ENCODE measurements at regions not wholly inside any gene's neighbourhood (a gene's known extent, or its start where the extent isn't known, plus 50 kb on each side); places are given as distances from the start of the nearest gene placed in this dataset.

DNA sequence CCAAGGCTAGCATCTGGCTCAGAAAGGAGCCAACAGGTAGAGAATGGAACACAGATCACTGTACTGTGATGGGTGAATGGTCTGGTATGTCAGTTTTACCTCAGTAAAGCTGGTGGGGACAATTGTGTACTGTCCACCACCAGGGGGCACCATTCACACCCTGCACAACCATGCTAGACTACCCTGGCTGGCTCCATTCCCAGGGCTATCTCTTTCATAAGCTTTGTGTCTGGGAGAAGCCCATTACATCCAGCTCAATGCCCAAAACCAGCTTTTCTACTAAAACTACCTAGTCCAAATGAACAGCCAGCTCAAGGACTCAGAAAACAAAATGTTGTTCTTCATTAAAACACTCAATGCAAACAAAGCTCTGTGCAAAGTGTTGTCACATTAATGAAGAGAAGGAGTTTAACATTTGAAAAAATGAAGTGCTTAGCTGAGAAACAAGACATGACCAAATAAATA, 62.0 kb upstream of the RASAL2 start (continued):
- TF ChIP-seq EGR1 (IDR thresholded peaks at IDR 0.05; ENCODE audit: low read depth in 2 of 2) = no peak

DNA sequence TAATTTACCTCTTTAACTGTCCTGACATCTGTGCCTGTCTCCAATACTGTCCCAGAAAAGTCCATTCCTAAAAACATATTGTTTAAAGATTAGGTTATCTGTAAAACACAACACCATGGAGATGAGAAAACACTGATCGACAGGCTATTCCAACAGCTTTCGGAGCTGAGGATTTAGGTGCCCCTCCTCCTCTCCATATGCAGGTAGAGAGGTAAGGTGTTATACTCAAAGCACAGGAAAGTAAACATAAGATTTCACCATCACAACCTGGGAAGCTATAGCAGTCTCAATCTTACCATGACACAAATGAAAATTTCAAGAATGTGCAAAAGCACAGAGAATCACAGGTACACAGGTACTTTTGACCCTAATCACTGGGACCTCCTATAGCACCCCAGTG, 60.9 kb upstream of the RASAL2 start:
- TF ChIP-seq FOXA1 (IDR thresholded peaks at IDR 0.05) (no peak), FOXA2 (IDR thresholded peaks at IDR 0.05) (peak; percentile 13)
- Histone ChIP-seq H3K27ac (ENCODE audit: low read depth in 1 of 2, low read length in 2 of 2) (peak overlapping the region; percentile 21 to 43), H3K9ac (ENCODE audit: low read depth in 1 of 2, low read length in 2 of 2) (peak overlapping the region in 1 of 2 donors; percentile 5), H3K4me1 (ENCODE audit: control insufficient read depth in 4 of 4, insufficient read depth in 4 of 4, low read length in 3 of 4) (peaks cover 21 to 72% (median 54%) of the 10 kb centered on the region in 4 donors), H3K27me3 (ENCODE audit: control insufficient read depth in 4 of 4, insufficient read depth in 4 of 4, low read length in 3 of 4) (no peaks in the 10 kb centered on the region), H3K4me3 (ENCODE audit: low read depth in 1 of 3, low read length in 3 of 3) (no peak overlapping the region), H3K9me3 (ENCODE audit: control insufficient read depth in 4 of 4, low read length in 3 of 4) (no peaks in the 10 kb centered on the region), H3K36me3 (ENCODE audit: control insufficient read depth in 4 of 4, insufficient read depth in 3 of 4, low read depth in 1 of 4, low read length in 3 of 4) (peaks cover 0 to 2% (median 0%) of the 10 kb centered on the region in 4 donors)
- DNase-seq (ENCODE audit: low spot score) = no peak
- WGBS = 69% methylated on average over 2 of the region's 2 CpGs

DNA sequence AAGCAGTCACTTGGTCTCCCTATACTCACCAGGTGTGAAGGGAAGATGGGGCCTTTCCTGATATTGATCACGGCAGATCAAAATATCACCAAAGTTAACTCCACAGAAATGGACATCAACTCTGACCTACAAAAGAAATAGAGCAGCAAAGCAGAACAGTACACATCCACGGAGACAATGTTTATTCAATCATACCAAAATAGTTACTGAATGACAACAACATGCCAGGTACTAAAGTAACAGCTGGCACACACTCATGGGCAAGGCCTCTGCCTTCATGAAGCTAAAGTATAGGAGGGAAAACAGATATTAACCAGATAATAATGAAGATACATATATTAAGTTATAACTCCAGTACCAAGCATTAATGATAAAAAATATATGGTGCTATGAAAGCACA, 59.2 kb upstream of the RASAL2 start:
- H3K9me3 ChIP-seq (ENCODE audit: control insufficient read depth in 4 of 4, low read length in 3 of 4) = no peaks in the 10 kb centered on the region
- no peaks in the 10 kb centered on the region for H3K36me3 ChIP-seq (ENCODE audit: control insufficient read depth in 4 of 4, insufficient read depth in 3 of 4, low read depth in 1 of 4, low read length in 3 of 4)
- H3K4me1 ChIP-seq (ENCODE audit: control insufficient read depth in 4 of 4, insufficient read depth in 4 of 4, low read length in 3 of 4) = peaks cover 21 to 71% (median 51%) of the 10 kb centered on the region in 4 donors
- TF ChIP-seq FOXA2 (IDR thresholded peaks at IDR 0.05) (peak; percentile 86), FOXA1 (IDR thresholded peaks at IDR 0.05) (peak; percentile 82), HNF4A (conservative IDR thresholded peaks at IDR 0.05) (peak in 1 of 2 donors; percentile 56), JUND (IDR thresholded peaks at IDR 0.05) (peak in 1 of 2 donors; percentile 42), YY1 (IDR thresholded peaks at IDR 0.05) (peak; percentile 48), GABPA (IDR thresholded peaks at IDR 0.05 in 1 of 2, conservative IDR thresholded peaks at IDR 0.05 in 1 of 2) (no peak), RXRA (IDR thresholded peaks at IDR 0.05) (peak; percentile 73 to 74), SP1 (IDR thresholded peaks at IDR 0.05) (peak; percentile 87)
- TF ChIP-seq, protein P1, sequence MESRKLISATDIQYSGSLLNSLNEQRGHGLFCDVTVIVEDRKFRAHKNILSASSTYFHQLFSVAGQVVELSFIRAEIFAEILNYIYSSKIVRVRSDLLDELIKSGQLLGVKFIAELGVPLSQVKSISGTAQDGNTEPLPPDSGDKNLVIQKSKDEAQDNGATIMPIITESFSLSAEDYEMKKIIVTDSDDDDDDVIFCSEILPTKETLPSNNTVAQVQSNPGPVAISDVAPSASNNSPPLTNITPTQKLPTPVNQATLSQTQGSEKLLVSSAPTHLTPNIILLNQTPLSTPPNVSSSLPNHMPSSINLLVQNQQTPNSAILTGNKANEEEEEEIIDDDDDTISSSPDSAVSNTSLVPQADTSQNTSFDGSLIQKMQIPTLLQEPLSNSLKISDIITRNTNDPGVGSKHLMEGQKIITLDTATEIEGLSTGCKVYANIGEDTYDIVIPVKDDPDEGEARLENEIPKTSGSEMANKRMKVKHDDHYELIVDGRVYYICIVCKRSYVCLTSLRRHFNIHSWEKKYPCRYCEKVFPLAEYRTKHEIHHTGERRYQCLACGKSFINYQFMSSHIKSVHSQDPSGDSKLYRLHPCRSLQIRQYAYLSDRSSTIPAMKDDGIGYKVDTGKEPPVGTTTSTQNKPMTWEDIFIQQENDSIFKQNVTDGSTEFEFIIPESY (IDR thresholded peaks at IDR 0.05) = no peak
- TF ChIP-seq, protein P2, sequence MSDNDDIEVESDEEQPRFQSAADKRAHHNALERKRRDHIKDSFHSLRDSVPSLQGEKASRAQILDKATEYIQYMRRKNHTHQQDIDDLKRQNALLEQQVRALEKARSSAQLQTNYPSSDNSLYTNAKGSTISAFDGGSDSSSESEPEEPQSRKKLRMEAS (IDR thresholded peaks at IDR 0.05) = peak; percentile 63
- TF ChIP-seq, protein P3, sequence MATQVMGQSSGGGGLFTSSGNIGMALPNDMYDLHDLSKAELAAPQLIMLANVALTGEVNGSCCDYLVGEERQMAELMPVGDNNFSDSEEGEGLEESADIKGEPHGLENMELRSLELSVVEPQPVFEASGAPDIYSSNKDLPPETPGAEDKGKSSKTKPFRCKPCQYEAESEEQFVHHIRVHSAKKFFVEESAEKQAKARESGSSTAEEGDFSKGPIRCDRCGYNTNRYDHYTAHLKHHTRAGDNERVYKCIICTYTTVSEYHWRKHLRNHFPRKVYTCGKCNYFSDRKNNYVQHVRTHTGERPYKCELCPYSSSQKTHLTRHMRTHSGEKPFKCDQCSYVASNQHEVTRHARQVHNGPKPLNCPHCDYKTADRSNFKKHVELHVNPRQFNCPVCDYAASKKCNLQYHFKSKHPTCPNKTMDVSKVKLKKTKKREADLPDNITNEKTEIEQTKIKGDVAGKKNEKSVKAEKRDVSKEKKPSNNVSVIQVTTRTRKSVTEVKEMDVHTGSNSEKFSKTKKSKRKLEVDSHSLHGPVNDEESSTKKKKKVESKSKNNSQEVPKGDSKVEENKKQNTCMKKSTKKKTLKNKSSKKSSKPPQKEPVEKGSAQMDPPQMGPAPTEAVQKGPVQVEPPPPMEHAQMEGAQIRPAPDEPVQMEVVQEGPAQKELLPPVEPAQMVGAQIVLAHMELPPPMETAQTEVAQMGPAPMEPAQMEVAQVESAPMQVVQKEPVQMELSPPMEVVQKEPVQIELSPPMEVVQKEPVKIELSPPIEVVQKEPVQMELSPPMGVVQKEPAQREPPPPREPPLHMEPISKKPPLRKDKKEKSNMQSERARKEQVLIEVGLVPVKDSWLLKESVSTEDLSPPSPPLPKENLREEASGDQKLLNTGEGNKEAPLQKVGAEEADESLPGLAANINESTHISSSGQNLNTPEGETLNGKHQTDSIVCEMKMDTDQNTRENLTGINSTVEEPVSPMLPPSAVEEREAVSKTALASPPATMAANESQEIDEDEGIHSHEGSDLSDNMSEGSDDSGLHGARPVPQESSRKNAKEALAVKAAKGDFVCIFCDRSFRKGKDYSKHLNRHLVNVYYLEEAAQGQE (IDR thresholded peaks at IDR 0.05) = peak; percentile 53
- TF ChIP-seq, protein P4, sequence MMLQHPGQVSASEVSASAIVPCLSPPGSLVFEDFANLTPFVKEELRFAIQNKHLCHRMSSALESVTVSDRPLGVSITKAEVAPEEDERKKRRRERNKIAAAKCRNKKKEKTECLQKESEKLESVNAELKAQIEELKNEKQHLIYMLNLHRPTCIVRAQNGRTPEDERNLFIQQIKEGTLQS (IDR thresholded peaks at IDR 0.05) = no peak
- H3K4me3 ChIP-seq (ENCODE audit: low read depth in 1 of 3, low read length in 3 of 3) = no peak overlapping the region
- 22% methylated on average over 2 of the region's 2 CpGs for WGBS
- no peaks in the 10 kb centered on the region for H3K27me3 ChIP-seq (ENCODE audit: control insufficient read depth in 4 of 4, insufficient read depth in 4 of 4, low read length in 3 of 4)
- H3K27ac ChIP-seq (ENCODE audit: low read depth in 1 of 2, low read length in 2 of 2) = peak overlapping the region; percentile 64 to 74
- no peak for DNase-seq (ENCODE audit: low spot score)
- H3K9ac ChIP-seq (ENCODE audit: low read depth in 1 of 2, low read length in 2 of 2) = no peak overlapping the region

Data from liver (tissue), 7 donors.